Upper lobe of left lung (tissue), 4 donors: ENCODE measurements at regions not wholly inside any gene's neighbourhood (a gene's known extent, or its start where the extent isn't known, plus 50 kb on each side); places are given as distances from the start of the nearest gene placed in this dataset.

ENCODE experiments used
- CTCF ChIP-seq, 6 experiments: fragments of 450-650 bp in 4 of 6; fragments of 200-600 bp in 2 of 6; sonication (generic) in 2 of 6; IDR thresholded peaks; one replicate each; pipeline ENCODE4 v1.5.1; 2016 to 2019; ENCODE audit warnings: antibody characterized with exemption in 6 of 6
- EP300 ChIP-seq, 4 donors: sonication (generic); formaldehyde crosslinking; IDR thresholded peaks; one replicate each; pipeline ENCODE4 v1.5.1; 2017; ENCODE audit warnings: antibody characterized with exemption in 4 of 4, control low read depth in 2 of 4
- POLR2A ChIP-seq, 4 donors: fragments of 450-650 bp; IDR thresholded peaks; one replicate each; pipeline ENCODE4 v1.5.1; 2016 to 2017; ENCODE audit warnings: antibody characterized with exemption in 4 of 4, mild to moderate bottlenecking in 2 of 4
- POLR2AphosphoS5 ChIP-seq, 2 donors: sonication (generic); formaldehyde crosslinking; IDR thresholded peaks; one replicate each; pipeline ENCODE4 v1.5.1; 2017; ENCODE audit warnings: antibody characterized with exemption in 2 of 2

- TF ChIP-seq POLR2AphosphoS5 (IDR thresholded peaks at IDR 0.05) (no peak), EP300 (IDR thresholded peaks at IDR 0.05) (no peak), CTCF (IDR thresholded peaks at IDR 0.05) (no peak), POLR2A (IDR thresholded peaks at IDR 0.05) (no peak)
Measured at GRCh38 chr7:46407125-46407524, 486.1 kb upstream of the IGFBP3 start.
